ENCODE measurements at regions not wholly inside any gene's neighbourhood (a gene's known extent, or its start where the extent isn't known, plus 50 kb on each side); places are given as distances from the start of the nearest gene placed in this dataset.
A peak's percentile ranks its signal among the peaks of the same experiment; 100 is the strongest.

GRCh38 chr4:26080870-26081628, 167.0 kb downstream of the SMIM20 start:
- no peak for ATAC-seq
- TF ChIP-seq, protein P1, sequence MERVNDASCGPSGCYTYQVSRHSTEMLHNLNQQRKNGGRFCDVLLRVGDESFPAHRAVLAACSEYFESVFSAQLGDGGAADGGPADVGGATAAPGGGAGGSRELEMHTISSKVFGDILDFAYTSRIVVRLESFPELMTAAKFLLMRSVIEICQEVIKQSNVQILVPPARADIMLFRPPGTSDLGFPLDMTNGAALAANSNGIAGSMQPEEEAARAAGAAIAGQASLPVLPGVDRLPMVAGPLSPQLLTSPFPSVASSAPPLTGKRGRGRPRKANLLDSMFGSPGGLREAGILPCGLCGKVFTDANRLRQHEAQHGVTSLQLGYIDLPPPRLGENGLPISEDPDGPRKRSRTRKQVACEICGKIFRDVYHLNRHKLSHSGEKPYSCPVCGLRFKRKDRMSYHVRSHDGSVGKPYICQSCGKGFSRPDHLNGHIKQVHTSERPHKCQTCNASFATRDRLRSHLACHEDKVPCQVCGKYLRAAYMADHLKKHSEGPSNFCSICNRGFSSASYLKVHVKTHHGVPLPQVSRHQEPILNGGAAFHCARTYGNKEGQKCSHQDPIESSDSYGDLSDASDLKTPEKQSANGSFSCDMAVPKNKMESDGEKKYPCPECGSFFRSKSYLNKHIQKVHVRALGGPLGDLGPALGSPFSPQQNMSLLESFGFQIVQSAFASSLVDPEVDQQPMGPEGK (CRISPR knock-in tag; IDR thresholded peaks at IDR 0.05; ENCODE audit: borderline replicate concordance), result no peak
- TF ChIP-seq BACH2 (CRISPR knock-in tag; IDR thresholded peaks at IDR 0.05; ENCODE audit: borderline replicate concordance) (no peak), PPARA (CRISPR knock-in tag; IDR thresholded peaks at IDR 0.05; ENCODE audit: borderline replicate concordance) (no peak), ZFP30 (CRISPR knock-in tag; IDR thresholded peaks at IDR 0.05) (no peak), ZNF565 (CRISPR knock-in tag; conservative IDR thresholded peaks at IDR 0.05; ENCODE audit: low read depth) (no peak), ESRRG (CRISPR knock-in tag; IDR thresholded peaks at IDR 0.05) (no peak), TOX (CRISPR knock-in tag; IDR thresholded peaks at IDR 0.05; ENCODE audit: borderline replicate concordance) (no peak), CSDC2 (CRISPR knock-in tag; IDR thresholded peaks at IDR 0.05) (no peak), TCF4 (CRISPR knock-in tag; IDR thresholded peaks at IDR 0.05; ENCODE audit: borderline replicate concordance) (no peak), OSR1 (CRISPR knock-in tag; IDR thresholded peaks at IDR 0.05) (no peak), ISL1 (CRISPR knock-in tag; IDR thresholded peaks at IDR 0.05) (no peak), ARNTL (CRISPR knock-in tag; IDR thresholded peaks at IDR 0.05; ENCODE audit: borderline replicate concordance, low read depth) (no peak), TSHZ2 (CRISPR knock-in tag; IDR thresholded peaks at IDR 0.05) (no peak)

- TF ChIP-seq OSR1 (CRISPR knock-in tag; IDR thresholded peaks at IDR 0.05), result no peak
- TF ChIP-seq TSHZ2 (CRISPR knock-in tag; IDR thresholded peaks at IDR 0.05), result 0 out of 2 replicates have a peak, but pooled peaks have one; percentile 13
- no peak for TF ChIP-seq CSRNP3 (CRISPR knock-in tag; IDR thresholded peaks at IDR 0.05)
- ATAC-seq, result peak; percentile 53
These were observed 167.9 kb downstream of the SMIM20 start for GRCh38 chr4:26081795-26082498.

- no peak for ATAC-seq
- TF ChIP-seq TCF4 (CRISPR knock-in tag; IDR thresholded peaks at IDR 0.05; ENCODE audit: borderline replicate concordance) (no peak), OSR1 (CRISPR knock-in tag; IDR thresholded peaks at IDR 0.05) (no peak), TOX (CRISPR knock-in tag; IDR thresholded peaks at IDR 0.05; ENCODE audit: borderline replicate concordance) (no peak), GLIS3 (CRISPR knock-in tag; IDR thresholded peaks at IDR 0.05) (no peak), ZC3H10 (CRISPR knock-in tag; IDR thresholded peaks at IDR 0.05) (no peak), ZFP30 (CRISPR knock-in tag; IDR thresholded peaks at IDR 0.05) (no peak), ESRRG (CRISPR knock-in tag; IDR thresholded peaks at IDR 0.05) (no peak), SNAI2 (CRISPR knock-in tag; IDR thresholded peaks at IDR 0.05) (no peak), RARB (CRISPR knock-in tag; IDR thresholded peaks at IDR 0.05) (no peak), ZFP3 (CRISPR knock-in tag; IDR thresholded peaks at IDR 0.05) (no peak), PPARA (CRISPR knock-in tag; IDR thresholded peaks at IDR 0.05; ENCODE audit: borderline replicate concordance) (no peak), CSDC2 (CRISPR knock-in tag; IDR thresholded peaks at IDR 0.05) (no peak)
- TF ChIP-seq, protein P1 (CRISPR knock-in tag; IDR thresholded peaks at IDR 0.05; ENCODE audit: borderline replicate concordance), result no peak
- TF ChIP-seq, protein P2, sequence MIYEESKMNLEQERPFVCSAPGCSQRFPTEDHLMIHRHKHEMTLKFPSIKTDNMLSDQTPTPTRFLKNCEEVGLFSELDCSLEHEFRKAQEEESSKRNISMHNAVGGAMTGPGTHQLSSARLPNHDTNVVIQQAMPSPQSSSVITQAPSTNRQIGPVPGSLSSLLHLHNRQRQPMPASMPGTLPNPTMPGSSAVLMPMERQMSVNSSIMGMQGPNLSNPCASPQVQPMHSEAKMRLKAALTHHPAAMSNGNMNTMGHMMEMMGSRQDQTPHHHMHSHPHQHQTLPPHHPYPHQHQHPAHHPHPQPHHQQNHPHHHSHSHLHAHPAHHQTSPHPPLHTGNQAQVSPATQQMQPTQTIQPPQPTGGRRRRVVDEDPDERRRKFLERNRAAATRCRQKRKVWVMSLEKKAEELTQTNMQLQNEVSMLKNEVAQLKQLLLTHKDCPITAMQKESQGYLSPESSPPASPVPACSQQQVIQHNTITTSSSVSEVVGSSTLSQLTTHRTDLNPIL (CRISPR knock-in tag; IDR thresholded peaks at IDR 0.05; ENCODE audit: low read depth), result no peak
- TF ChIP-seq, protein P3, sequence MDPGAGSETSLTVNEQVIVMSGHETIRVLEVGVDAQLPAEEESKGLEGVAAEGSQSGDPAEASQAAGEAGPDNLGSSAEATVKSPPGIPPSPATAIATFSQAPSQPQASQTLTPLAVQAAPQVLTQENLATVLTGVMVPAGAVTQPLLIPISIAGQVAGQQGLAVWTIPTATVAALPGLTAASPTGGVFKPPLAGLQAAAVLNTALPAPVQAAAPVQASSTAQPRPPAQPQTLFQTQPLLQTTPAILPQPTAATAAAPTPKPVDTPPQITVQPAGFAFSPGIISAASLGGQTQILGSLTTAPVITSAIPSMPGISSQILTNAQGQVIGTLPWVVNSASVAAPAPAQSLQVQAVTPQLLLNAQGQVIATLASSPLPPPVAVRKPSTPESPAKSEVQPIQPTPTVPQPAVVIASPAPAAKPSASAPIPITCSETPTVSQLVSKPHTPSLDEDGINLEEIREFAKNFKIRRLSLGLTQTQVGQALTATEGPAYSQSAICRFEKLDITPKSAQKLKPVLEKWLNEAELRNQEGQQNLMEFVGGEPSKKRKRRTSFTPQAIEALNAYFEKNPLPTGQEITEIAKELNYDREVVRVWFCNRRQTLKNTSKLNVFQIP (CRISPR knock-in tag; IDR thresholded peaks at IDR 0.05; ENCODE audit: borderline replicate concordance, low read depth), result no peak
These were observed 168.5 kb downstream of the SMIM20 start for GRCh38 chr4:26082565-26082964.
